GM18867 (cell line): ENCODE measurements at regions not wholly inside any gene's neighbourhood (a gene's known extent, or its start where the extent isn't known, plus 50 kb on each side); places are given as distances from the start of the nearest gene placed in this dataset.
A peak's percentile ranks its signal among the peaks of the same experiment; 100 is the strongest.
"Not testable (repeated sequence)": the region's sequence is repeated elsewhere in the genome, so short reads cannot be mapped to it uniquely, and the experiment has no call there.

ENCODE experiments used
- ATAC-seq: cut with Tn5 transposase; IDR thresholded peaks from one replicate; pipeline ENCODE4 v1.9.1; 2021; ENCODE audit warnings: mild to moderate bottlenecking, moderate library complexity; ENCODE audit not compliant: unreplicated experiment

- no peak for ATAC-seq
These were observed 232.5 kb downstream of the PARP8 start for GRCh38 chr5:50898966-50899365.

DNA sequence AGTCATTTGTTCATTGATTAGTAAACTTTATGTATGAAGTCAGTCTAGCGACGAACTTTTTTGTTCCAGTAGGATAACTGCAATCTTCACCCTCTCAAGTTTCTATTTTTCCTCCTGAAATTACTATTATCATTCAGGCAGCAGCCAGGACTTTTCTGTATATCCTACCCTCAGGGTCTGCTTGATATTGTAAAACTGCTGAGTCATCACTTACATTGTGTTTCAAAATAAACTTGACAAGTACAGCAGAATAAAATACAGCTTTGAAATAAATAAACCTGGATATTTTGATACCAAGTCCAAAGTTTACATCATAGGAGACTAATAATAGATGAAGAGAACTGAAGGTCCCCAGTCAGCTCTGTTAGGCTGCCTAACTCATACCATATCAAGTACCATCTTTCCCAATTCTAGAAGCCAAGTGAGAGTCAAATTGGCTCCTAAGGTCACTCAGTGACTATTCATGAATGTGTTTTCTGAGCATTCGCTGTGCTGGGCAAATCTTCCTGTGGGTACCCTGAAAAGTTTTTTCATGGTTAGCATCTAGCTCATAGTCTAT is 234.6 kb downstream of the PARP8 start:
- ATAC-seq, result no peak

- ATAC-seq, result no peak
These were observed 237.2 kb downstream of the PARP8 start for GRCh38 chr5:50903651-50904050.

GRCh38 chr5:50905996-50906570 is 239.6 kb downstream of the PARP8 start:
- ATAC-seq, result no peak

DNA sequence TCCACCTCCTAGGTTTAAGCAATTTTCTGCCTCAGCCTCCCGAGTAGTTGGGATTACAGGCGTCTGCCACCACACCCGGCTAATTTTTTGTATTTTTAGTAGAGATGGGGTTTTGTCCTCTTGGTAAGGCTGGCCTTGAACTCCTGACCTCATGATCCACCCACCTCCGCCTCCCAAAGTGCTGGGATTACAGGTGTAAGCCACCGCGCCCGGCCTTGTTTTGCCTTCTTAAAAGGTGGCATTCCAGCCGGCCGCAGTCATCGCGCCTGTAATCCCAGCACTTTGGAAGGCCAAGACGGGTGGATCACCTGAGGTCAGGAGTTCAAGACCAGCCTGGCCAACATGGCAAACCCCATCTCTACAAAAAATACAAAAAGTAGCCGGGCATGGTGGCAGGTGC is 253.7 kb downstream of the PARP8 start:
- ATAC-seq, result not testable (repeated sequence)

- no peak for ATAC-seq
These were observed 255.1 kb downstream of the PARP8 start for GRCh38 chr5:50921366-50922133.

- peak; percentile 97 for ATAC-seq
These were observed 255.9 kb downstream of the PARP8 start for GRCh38 chr5:50922134-50922941.

DNA sequence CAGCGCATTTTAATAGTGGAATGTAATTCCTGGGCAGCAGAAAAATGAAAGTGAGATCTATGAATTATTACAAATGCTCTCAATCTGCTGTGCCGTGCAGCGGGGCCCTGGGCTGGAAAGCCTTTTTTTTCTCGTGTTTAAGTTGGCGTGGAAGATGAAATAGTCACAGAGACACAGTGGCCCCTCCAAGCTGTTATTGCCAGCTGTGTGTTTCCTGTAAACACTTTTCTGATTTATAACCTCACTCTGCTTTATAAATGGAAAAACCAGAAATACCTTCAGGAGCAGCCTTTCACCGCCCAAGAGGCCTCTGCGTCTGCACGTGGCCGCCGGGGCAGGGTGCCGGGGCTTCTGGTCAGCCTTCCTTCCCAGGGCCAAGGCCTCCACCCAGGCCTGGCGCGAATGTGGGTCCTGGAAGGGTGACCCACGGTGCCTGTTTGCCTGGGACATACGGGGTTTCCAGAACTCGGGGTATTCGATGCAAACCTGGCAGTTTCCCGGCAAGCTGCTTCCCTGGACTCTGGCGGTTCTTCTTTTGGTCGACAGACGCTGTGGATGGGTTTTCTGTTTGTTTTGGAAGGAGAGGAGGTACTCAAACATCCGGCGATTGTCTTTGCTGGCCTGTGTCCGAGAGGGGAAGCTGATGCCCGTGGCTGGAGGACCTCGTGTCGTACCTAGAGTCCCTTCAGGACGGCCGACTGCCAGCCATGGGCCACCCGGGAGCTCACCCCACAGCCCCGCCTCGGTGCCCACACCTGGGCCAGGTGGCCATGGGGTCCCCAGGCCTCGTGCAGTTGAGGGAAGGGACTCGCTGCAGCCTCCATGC is 256.7 kb downstream of the PARP8 start:
- no peak for ATAC-seq

- ATAC-seq, result no peak
These were observed 257.5 kb downstream of the PARP8 start for GRCh38 chr5:50923768-50924494.

DNA sequence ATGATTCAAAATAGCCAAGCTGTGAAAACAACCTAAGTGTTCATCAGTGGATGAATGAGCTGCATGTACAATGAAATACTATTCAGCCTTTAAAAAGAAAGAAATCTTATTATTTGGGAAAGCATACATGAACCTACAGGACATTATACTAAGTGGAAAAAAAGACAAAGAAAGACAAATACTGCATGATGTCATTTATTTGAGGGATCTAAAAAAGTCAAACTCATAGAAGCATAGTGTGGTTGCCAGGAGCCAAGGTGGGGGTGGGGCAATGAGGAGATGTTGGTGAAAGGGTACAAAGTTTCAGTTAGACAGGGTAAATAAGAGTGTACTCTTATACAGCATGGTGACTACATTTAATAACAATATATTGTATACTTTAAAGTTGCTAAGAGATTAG is 261.5 kb downstream of the PARP8 start:
- no peak for ATAC-seq

GRCh38 chr5:50929174-50929573 is 262.7 kb downstream of the PARP8 start:
- no peak for ATAC-seq

GRCh38 chr5:50934343-50934742 is 267.9 kb downstream of the PARP8 start:
- no peak for ATAC-seq

- no peak for ATAC-seq
These were observed 278.7 kb downstream of the PARP8 start for GRCh38 chr5:50945139-50945538.

DNA sequence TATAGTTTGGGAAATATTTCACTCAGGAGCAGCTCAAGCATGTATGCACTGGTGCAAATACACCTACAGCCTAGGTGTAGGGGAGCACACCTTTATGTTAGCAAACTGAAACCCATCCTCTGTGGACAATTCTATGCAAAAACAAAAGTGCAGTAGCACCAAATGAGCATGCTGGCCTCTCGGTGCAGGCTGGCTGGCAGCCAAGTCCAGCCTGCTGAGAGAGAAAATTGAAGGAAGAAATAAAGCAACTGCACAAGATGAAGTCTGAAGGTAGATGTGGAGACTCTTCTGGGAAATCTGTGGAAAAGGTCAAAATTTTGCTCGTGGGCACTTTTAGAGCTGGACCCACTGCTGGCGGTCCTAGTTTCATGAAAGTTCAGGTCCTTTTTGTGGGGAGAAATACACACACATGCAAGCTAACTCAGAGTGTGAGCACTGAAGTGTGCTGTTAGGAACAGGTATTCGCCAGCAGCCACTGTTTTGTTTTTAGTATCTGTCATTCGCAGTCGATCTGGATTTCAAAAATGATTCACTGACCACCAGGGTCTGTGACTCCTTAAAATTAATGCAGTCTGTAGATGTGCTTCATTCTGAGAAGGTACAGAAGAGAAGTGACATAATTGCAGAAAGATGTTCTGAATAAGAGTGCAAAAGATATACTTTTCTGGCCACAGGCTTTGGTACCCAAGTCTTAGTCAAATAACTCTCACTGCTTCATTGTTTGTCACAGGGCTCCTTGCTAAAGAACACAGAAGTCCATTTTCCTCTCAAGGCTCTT is 281.7 kb downstream of the PARP8 start:
- ATAC-seq, result no peak

DNA sequence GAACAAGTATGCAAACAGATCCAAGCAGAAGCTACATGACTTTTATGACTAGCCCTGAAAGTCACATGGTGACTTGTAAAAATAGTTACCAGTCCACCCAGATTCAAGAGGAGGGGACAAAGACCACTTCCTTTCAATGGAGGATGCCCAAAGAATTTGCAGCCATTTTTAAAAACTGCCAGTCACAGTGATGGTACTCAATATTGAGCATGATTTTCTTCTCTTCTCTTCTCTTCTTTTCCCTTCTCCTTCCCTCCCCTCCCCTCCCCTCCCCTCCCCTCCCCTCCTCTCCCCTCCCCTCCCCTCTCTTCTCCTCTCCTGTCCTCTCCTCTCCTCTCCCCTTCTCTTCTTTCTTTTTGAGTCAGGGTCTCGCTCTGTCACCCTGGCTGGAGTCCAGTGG is 286.9 kb downstream of the PARP8 start:
- no peak for ATAC-seq

DNA sequence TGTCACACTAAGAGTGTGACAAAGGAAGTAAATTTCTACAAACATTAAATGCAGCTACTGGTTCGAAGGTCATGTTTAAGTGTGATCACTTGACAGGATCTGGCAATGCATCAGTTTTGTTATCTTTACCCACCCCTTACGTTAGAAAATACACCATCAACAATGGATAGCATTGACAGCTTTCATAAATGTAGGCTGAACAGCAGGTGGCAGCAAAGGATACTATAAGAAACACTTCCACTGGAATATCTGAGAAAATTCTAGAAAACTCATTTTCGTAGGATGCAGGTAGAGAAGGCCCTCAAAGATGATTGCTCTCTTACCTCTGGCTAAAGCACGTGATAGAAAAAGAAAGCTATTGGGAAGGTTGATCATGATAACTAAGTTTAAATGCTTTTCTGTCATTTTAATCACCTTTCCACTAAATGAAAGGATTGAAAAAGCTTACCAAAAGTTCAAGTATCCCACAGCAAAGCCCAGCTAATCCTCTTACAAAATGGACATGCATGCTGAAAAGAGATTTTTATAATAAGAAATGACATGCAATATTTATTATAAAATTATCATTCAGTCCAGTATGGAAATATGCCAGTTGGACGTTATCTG is 292.5 kb downstream of the PARP8 start:
- ATAC-seq, result no peak

DNA sequence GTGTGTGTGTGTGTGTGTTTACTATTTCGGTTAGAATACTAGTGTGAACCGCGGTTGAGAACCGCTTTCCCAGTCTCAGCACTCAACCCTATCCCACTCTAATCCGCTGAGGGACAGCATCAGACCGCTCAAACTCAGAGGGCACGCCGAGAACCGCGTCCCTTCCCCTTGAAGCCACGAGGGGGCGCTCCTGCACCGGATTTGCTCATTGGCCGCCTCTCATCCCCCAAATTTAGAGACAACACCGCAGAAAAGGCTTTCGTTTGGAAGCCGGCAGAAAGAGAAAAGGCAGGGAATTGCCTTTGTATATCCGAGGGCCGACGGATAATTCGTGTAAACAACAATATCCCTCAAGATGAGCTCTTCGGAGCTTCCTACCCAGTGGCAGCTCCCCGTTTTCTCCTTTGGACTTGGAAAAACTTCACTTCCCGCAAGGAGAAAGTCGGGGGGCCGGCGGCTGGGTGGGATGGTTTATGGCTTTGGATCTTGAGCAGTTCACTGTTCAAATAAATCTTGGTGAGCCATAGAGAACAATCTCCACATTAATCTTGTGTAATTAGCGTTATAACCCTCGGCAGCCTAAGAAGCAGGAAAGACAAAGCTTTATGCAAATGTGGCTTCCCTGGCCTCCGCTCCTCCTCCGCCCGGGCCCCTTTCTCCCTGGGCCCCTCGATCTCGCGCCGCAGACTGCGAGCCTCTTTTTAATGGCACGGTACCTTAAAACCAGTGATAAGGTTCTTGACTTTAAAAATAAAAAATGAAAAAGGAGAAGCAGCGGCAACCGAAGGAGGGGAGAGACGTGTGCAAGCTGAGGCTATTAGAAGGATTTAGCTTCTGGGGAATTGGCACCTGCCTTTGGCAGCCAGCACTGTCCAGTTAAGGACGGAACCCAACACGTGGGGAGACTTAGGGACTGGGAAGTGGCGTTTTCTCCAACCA is 296.8 kb downstream of the PARP8 start:
- ATAC-seq, result peak; percentile 87
